ENCODE measurements at regions not wholly inside any gene's neighbourhood (a gene's known extent, or its start where the extent isn't known, plus 50 kb on each side); places are given as distances from the start of the nearest gene placed in this dataset.
"Not testable (repeated sequence)": the region's sequence is repeated elsewhere in the genome, so short reads cannot be mapped to it uniquely, and the experiment has no call there.

DNA sequence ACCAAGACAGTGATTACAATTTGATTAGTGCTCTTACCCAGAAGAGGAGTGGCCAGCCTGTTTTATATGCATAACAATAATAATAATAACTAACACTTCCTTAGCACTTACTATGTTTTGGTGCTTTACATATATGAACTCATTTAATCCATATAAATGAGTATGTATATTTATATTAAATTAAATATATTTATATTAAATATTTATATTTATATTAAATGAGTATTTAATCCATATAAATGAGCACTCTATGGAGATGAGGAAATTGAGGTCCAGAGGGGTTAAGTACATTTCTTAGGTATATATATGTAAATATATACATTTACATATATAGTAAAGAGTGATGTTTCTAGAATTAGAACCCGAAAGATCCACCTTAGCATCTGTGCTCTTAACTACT, 673.9 kb upstream of the ACVR2A start:
- no peak for DNase-seq

DNA sequence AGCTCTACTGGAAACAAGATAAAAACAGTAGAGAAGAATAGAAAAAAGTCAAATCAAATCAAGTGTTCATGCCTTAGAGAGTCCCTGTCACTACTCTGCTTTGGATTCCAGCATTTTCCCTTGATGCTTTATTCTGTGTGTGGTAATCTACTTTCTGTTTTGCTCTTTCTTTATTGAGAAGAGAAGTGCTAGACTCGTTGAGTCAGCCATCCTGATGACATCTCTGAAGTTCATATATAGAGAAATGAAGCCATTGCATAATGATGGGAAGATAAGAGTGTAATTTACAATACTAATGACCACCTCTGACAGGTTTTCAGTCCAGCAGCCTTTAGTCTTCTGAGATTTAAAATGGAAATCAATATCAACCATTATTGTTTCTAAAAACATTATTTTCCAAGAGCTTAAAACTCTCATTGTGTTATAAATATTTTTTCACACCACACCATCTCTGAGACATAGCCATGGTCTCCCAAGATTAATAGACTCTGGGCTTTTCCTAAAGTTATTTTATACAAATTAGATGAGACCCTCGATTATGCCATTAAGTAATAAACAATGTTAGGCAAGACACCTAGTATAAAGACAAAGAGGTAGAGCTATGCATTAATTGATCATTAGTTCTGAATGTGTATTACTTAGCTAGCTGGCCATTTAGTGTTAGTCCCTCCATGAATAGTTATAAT, 679.0 kb upstream of the ACVR2A start:
- DNase-seq = no peak

- no peak for DNase-seq
These were observed 680.3 kb upstream of the ACVR2A start for GRCh38 chr2:147164563-147164962.

DNA sequence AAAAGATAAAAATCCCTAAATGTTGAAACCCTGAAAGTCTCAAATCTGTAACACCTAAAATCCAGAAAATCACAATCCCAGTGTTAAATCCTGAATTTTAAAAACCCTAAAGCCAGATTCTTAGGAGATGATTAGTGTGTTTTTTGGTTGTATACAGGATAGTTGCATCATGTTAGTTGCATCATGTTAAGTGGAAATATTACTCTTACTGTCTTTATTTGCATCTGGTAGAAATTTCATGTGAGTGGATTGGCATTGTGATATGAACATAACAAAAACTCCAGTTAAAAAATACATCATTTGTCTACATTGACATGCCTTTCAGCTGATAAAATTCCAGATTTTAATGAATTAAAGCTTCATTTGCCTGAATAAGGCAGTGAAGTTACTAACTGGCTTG, 683.1 kb upstream of the ACVR2A start:
- DNase-seq = no peak

GRCh38 chr2:147156970-147157369, 687.9 kb upstream of the ACVR2A start:
- DNase-seq = no peak

GRCh38 chr2:147150241-147150635, 694.6 kb upstream of the ACVR2A start:
- DNase-seq = no peak

DNA sequence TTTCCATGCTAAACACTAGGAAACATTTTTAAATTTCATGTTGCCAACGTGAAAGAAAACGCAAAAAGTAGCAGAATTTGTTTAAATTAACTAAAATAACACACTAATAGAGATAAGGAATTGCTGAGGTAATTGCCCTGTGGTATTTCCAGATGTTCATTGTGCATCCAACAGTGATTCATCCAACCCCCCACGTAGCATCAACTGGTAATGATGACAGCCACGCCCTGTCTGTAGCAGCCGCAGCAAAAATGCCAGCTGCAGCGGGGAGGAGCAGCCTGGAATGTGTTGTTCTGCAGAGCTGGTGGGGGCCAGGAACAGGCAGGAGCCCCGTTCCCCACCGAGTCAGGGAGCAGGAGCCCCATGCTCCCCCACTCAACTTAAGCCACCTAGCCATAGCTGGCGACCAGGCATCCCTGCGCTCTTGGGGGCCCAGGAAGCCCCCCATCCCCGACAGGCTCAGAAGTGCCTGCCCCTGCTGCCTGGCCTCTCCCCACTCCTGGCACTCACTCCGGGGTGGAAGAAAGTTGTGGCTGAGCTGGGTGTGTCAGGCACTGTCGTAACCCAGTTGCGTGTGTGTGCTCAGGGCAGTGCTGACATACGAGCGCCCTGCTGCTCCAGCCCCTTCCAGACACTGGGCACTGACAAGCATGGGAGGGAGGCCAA, 695.1 kb upstream of the ACVR2A start:
- no peak for DNase-seq

DNA sequence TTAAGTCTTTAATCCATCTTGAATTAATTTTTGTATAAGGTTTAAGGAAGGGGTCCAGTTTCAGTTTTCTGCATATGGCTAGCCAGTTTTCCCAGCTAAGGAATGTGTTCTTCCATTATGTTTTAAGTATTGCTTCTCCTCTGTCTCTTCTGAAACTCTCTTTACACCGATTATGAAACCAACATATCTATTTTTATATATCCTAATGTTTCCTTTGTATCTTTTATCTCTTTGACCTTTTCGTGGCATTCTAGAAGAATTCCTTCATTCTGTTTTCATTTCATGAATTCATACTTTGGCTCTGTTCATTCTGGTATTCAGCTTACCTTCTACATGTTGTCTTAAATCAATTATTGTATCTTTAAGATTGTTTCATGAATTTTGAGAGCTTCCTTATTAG, 697.0 kb upstream of the ACVR2A start:
- DNase-seq = no peak

DNA sequence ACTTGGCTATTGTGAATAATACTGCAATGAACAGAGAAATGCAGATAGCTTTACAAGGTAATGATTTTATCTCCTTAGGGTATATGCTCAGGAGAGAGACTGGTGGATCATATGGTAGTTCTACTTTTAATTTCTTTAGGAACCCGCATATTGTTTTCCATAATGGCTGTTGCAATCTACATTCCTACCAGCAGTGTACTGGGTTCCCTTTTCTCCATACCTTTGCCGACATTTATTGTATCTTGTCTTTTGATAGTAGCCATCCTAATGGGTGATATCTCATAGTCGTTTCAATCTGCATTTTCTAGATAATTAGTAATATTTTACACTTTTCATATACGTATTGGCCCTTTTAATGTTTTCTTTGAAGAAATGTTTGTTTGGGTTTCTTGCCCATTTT, 702.9 kb upstream of the ACVR2A start:
- DNase-seq = no peak

- not testable (repeated sequence) for DNase-seq
These were observed 705.1 kb upstream of the ACVR2A start for GRCh38 chr2:147139732-147140131.

- DNase-seq = no peak
These were observed 707.1 kb upstream of the ACVR2A start for GRCh38 chr2:147137711-147138110.

- DNase-seq = no peak
These were observed 709.5 kb upstream of the ACVR2A start for GRCh38 chr2:147135376-147135775.

DNA sequence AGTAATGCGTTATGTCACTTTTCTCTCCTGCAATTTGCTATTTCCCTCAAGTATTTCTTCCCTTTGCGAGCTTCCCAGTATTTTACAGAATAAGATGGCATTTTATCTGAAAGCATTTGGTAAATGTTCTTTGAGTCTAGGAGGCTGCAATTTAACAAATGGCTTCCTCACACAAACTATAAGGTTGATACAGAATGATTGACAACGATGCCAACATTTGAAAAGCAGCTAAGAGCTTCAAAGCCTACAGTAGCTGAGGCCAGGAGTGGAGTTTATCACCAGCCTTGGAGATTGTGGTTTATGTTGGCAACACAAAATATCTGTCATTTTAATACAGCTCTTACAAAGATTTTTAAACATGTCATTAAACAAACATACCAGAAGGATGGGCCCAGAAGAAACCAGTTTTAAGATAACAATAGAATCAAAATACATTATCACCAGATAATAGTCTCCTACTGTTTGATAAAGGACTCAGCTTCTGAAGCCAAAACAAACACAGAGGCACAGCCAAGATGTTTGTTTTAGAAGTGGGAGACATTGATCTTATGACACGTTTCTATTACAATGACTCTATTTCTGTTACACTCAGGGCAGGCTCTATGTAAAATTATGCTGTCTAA, 711.4 kb upstream of the ACVR2A start:
- no peak for DNase-seq

- DNase-seq = no peak
These were observed 719.7 kb upstream of the ACVR2A start for GRCh38 chr2:147125145-147125544.

- no peak for DNase-seq
These were observed 721.9 kb upstream of the ACVR2A start for GRCh38 chr2:147122944-147123343.

DNA sequence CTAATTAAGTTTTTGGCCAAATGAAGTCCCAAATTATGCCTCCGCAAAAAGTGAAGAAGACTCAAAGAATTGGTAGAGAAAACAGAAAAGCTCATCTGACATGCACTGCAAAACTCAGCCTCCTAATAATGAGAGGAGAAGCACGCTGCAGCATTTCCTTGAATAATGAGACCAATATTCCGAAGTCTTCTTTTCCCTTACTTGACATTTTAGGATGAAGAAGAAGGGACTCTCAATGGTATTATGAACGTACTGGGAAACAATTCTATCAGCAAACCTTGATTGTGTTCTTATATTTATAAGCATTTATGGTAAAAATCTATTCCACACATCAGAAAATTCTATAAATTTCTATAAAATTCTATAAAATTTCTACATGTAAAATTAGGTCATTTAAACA, 733.9 kb upstream of the ACVR2A start:
- no peak for DNase-seq

- DNase-seq = no peak
These were observed 734.5 kb upstream of the ACVR2A start for GRCh38 chr2:147110317-147110716.

DNA sequence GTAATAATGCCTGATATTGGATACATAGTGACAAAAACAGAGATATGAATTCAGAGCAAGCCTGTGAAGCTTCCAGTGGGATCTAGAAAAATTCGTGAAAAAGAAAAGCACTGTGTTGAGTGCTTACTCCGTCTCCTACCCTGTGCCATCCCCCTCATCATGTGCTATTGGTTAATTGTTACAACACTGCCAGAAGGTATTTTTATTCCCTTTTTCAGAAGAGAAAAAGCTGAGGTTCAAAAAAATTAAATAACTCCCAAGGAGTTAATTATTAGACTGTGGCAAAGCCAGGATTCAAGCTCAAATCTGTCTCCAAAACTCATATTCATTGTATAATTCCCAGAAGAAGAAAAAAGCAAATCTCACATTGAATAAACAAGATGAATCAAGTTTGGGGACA, 735.5 kb upstream of the ACVR2A start:
- DNase-seq = no peak

DNA sequence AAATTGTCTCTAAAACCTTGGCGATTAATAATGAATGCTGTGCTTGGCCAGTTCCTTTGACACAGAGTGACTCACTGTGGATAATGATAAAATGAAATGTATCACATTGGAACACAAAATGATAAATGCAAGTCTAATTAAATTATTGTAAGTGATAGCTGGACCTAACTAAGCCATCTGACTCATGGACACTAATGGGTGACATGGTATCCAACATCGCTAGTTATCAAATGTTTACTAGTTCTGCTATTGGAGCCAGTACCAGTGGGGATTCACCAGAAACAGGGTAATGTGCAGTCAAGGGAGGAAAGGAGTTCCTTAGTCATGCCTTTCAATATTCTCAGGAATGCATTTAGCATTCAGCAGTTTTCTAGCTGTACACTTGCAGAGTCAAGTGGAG, 736.3 kb upstream of the ACVR2A start:
- no peak for DNase-seq

- no peak for DNase-seq
These were observed 742.7 kb upstream of the ACVR2A start for GRCh38 chr2:147101941-147102790.

DNA sequence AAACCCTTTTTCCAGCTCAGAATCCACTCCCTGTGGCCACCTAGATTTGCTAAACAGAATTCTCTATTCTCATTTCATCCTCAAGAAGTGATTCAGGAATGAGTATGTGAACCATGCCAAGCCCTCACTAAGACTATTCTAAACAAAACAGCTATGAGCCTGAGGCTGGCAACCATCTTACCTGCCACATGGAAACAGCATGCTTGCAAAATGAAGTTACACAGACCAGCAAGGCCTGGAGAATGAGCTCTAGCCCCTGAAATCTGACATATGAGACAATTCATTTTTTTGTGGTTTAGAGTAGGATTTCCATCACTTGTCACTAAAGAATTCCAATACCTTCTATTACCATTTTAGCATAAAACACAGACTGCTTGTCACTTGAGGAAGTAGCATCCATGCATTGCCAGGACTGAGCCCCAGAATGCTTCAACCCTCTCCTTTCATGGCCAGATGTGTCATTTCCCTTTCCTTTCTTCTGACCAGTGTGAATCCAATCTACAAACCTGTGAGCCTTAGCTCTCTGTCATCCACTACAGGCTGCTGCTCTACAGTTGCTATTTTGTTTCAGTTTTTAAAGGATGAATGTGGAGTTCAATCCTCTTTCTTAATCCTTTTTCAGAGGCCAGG, 744.3 kb upstream of the ACVR2A start:
- no peak for DNase-seq

- DNase-seq = no peak
These were observed 745.0 kb upstream of the ACVR2A start for GRCh38 chr2:147099845-147100244.

GRCh38 chr2:147098940-147099339, 745.9 kb upstream of the ACVR2A start:
- DNase-seq = no peak
